SK-N-SH (cell line): ENCODE measurements at regions not wholly inside any gene's neighbourhood (a gene's known extent, or its start where the extent isn't known, plus 50 kb on each side); places are given as distances from the start of the nearest gene placed in this dataset.

Experiments
- CTCF ChIA-PET: fragments of 300-600, 350-600 bp; formaldehyde crosslinking; extraction: SDS; loops from one replicate; lab custom pipeline; 2021; lab: Yijun Ruan, JAX
- POLR2A ChIA-PET: fragments of 350-600 bp; sonication (Branson Sonifier 250); formaldehyde crosslinking; extraction: SDS; loops from one replicate; lab custom pipeline; 2020; ENCODE audit warnings: antibody characterized with exemption, inconsistent platforms; lab: Yijun Ruan, JAX
- DNase-seq: peaks from one replicate; pipeline ENCODE4 v3.0.0; 2012
- H2AFZ ChIP-seq: fragments of 200-600 bp; sonication (generic); 2 replicates; pipeline ENCODE4 v1.8.1; 2016; ENCODE audit warnings: antibody characterized with exemption, mild to moderate bottlenecking, low read depth
- H3F3A ChIP-seq: fragments of 200-600 bp; sonication (generic); replicated peaks from 2 replicates; pipeline ENCODE3; 2016; ENCODE audit warnings: antibody characterized with exemption, mild to moderate bottlenecking; ENCODE audit not compliant: insufficient read depth
- H3K27ac ChIP-seq, 2 experiments: fragments of 200-500 bp in 1 of 2; fragments of 200-600 bp in 1 of 2; sonication (Bioruptor generic) in 1 of 2; sonication (generic), shearing (Covaris generic) in 1 of 2; 2 replicates each; pipeline versions ENCODE4 v1.5.1 to v1.6.1; 2014 to 2016; ENCODE audit warnings: low read depth in 2 of 2, inconsistent platforms in 1 of 2, low read length in 1 of 2, mild to moderate bottlenecking in 1 of 2, mixed read lengths in 1 of 2
- H3K27me3 ChIP-seq: fragments of 200-600 bp; sonication (generic), shearing (Covaris generic); 2 replicates; pipeline ENCODE4 v1.6.1; 2016; ENCODE audit warnings: mixed run types; ENCODE audit not compliant: insufficient read depth
- H3K36me3 ChIP-seq, 2 experiments: fragments of 200-500 bp in 1 of 2; fragments of 200-600 bp in 1 of 2; sonication (Bioruptor generic) in 1 of 2; sonication (generic) in 1 of 2; replicated peaks in 1 of 2; 2 replicates each; pipeline versions ENCODE3 to v1.5.1; 2014 to 2016; ENCODE audit warnings: low read length in 1 of 2, mild to moderate bottlenecking in 1 of 2; ENCODE audit not compliant: insufficient read depth in 2 of 2, control insufficient read depth in 1 of 2
- H3K4me1 ChIP-seq, 2 experiments: fragments of 200-500 bp in 1 of 2; fragments of 200-600 bp in 1 of 2; sonication (Bioruptor generic) in 1 of 2; sonication (generic), shearing (Covaris generic) in 1 of 2; 2 replicates each; pipeline versions ENCODE4 v1.5.1 to v1.6.1; 2014 to 2016; ENCODE audit warnings: low read depth in 1 of 2, low read length in 1 of 2, mixed run types in 1 of 2; ENCODE audit not compliant: insufficient read depth in 2 of 2, control insufficient read depth in 1 of 2
- H3K4me2 ChIP-seq: fragments of 200-600 bp; sonication (generic), shearing (Covaris generic); 2 replicates; pipeline ENCODE4 v1.6.1; 2017; ENCODE audit warnings: mixed run types
- H3K4me3 ChIP-seq, 2 experiments: fragments of 200-500 bp in 1 of 2; fragments of 200-600 bp in 1 of 2; sonication (Bioruptor generic) in 1 of 2; sonication (generic), shearing (Covaris generic) in 1 of 2; 2 replicates each; pipeline versions ENCODE4 v1.5.1 to v1.8.1; 2014 to 2016; ENCODE audit warnings: low read depth in 2 of 2, inconsistent platforms in 1 of 2, low read length in 1 of 2, mild to moderate bottlenecking in 1 of 2, mixed read lengths in 1 of 2, moderate library complexity in 1 of 2
- H3K79me2 ChIP-seq: fragments of 200-600 bp; sonication (generic); 2 replicates; pipeline ENCODE4 v1.8.1; 2017; ENCODE audit warnings: mild to moderate bottlenecking; ENCODE audit not compliant: insufficient read depth
- H3K9ac ChIP-seq: fragments of 200-600 bp; sonication (generic); 2 replicates; pipeline ENCODE4 v1.6.1; 2017; ENCODE audit warnings: mixed run types
- H3K9me2 ChIP-seq: fragments of 200-600 bp; sonication (generic); 2 replicates; pipeline ENCODE4 v1.6.1; 2017; ENCODE audit warnings: mixed run types
- H3K9me3 ChIP-seq: fragments of 200-600 bp; sonication (generic); 2 replicates; pipeline ENCODE4 v1.6.1; 2017; ENCODE audit warnings: mixed run types, mild to moderate bottlenecking, moderate library complexity
- H4K20me1 ChIP-seq: fragments of 200-600 bp; sonication (generic); 2 replicates; pipeline ENCODE4 v1.6.1; 2017; ENCODE audit warnings: mild to moderate bottlenecking, mixed run types; ENCODE audit not compliant: insufficient read depth
- EP300 ChIP-seq, 2 experiments: IDR thresholded peaks; 2 replicates each; pipeline versions ENCODE4 v1.4.0 to v1.6.1; 2012; ENCODE audit warnings: borderline replicate concordance in 1 of 2, low read depth in 1 of 2, low read length in 1 of 2
- EZH2phosphoT487 ChIP-seq: fragments of 200-600 bp; sonication (generic); IDR thresholded peaks from 2 replicates; pipeline ENCODE4 v1.6.1; 2017; ENCODE audit warnings: low read depth, mixed run types, mild to moderate bottlenecking, antibody characterized with exemption, moderate library complexity, borderline replicate concordance
- FOXJ3 ChIP-seq: sonication (generic); formaldehyde crosslinking; IDR thresholded peaks from 2 replicates; pipeline ENCODE4 v1.5.1; 2020; ENCODE audit warnings: mild to moderate bottlenecking, missing genetic modification reagents
- FOXM1 ChIP-seq: IDR thresholded peaks from 2 replicates; pipeline ENCODE4 v1.4.0; 2012; ENCODE audit warnings: low read depth, mild to moderate bottlenecking
- GABPA ChIP-seq: IDR thresholded peaks from 2 replicates; pipeline ENCODE4 v1.4.0; 2012; ENCODE audit warnings: low read depth, mild to moderate bottlenecking
- GATA2 ChIP-seq: sonication (generic); formaldehyde crosslinking; IDR thresholded peaks from 2 replicates; pipeline ENCODE4 v1.5.0; 2020; ENCODE audit warnings: mild to moderate bottlenecking, missing genetic modification reagents
- MXI1 ChIP-seq: IDR thresholded peaks from 2 replicates; pipeline ENCODE4 v1.6.1; 2012; ENCODE audit warnings: mild to moderate bottlenecking, low read depth, low read length, improper control_type of control experiment
- NFIC ChIP-seq: IDR thresholded peaks from 2 replicates; pipeline ENCODE4 v1.4.0; 2012; ENCODE audit warnings: borderline replicate concordance
- POLR2AphosphoS5 ChIP-seq: IDR thresholded peaks from 2 replicates; pipeline ENCODE4 v1.6.1; 2012; ENCODE audit warnings: low read depth, low read length
- RAD21 ChIP-seq: IDR thresholded peaks from 2 replicates; pipeline ENCODE4 v1.6.1; 2012; ENCODE audit warnings: mild to moderate bottlenecking, low read length
- RCOR1 ChIP-seq: fragments of 150-350 bp; IDR thresholded peaks from 2 replicates; pipeline ENCODE4 v1.6.1; 2017; ENCODE audit warnings: antibody characterized with exemption, low read length
- RXRA ChIP-seq: IDR thresholded peaks from 2 replicates; pipeline ENCODE4 v1.4.0; 2012; ENCODE audit warnings: low read depth, mild to moderate bottlenecking, borderline replicate concordance
- SIN3A ChIP-seq: IDR thresholded peaks from 2 replicates; pipeline ENCODE4 v1.6.1; 2012; ENCODE audit warnings: low read depth, mild to moderate bottlenecking, low read length, moderate library complexity, borderline replicate concordance
- SMC3 ChIP-seq: IDR thresholded peaks from 2 replicates; pipeline ENCODE4 v1.6.1; 2012; ENCODE audit warnings: low read depth, low read length, improper control_type of control experiment
- YY1 ChIP-seq: IDR thresholded peaks from 2 replicates; pipeline ENCODE4 v1.4.0; 2012; ENCODE audit warnings: low read depth, mild to moderate bottlenecking
- WGBS: methylation state at CpG from one replicate; pipeline ENCODE4 v1.1.6; 2017; ENCODE audit warnings: low lambda C conversion rate; 5-methylcytosine and 5-hydroxymethylcytosine counted together
- TF ChIP-seq, protein P1 (sequence below): IDR thresholded peaks from 2 replicates; pipeline ENCODE4 v1.6.1; 2012; ENCODE audit warnings: mild to moderate bottlenecking, low read depth, low read length, moderate library complexity
- TF ChIP-seq, protein P2 (sequence below): IDR thresholded peaks from 2 replicates; pipeline ENCODE4 v1.4.0; 2012; ENCODE audit warnings: low read depth, borderline replicate concordance

DNA sequence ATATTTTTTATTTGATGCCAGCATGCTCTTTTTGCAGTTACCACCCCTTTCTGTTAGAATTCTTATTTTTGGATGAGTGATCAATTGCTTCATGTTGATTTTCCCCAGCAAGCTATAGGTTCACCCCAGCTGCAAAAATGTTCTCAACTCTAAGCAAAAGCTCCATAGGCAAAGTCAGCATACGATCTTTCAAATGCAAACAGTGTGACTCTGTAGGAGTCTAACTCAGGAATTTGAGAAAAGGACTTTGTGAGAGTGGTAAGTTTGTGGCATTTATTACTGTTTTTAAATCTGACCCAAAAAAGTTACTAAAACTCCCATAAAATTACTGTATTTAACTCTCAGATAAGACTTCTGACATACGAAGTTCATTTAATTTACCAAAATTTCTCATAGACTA is 134.9 kb upstream of the HSF2 start:
- Histone ChIP-seq H3K9ac (no peak overlapping the region), H3K36me3 (peaks cover 0 to 5% of the 10 kb centered on the region in 2 experiments), H3K79me2 (no peaks in the 10 kb centered on the region), H3K9me2 (no peaks in the 10 kb centered on the region), H3K9me3 (no peaks in the 10 kb centered on the region), H3F3A (no peaks in the 10 kb centered on the region), H4K20me1 (no peaks in the 10 kb centered on the region), H3K4me3 (no peak overlapping the region), H3K27ac (no peak overlapping the region), H3K27me3 (no peaks in the 10 kb centered on the region), H2AFZ (no peak overlapping the region), H3K4me2 (no peak overlapping the region), H3K4me1 (no peaks in the 10 kb centered on the region; a peak in 1 of 4 replicates)
- ChIA-PET POLR2A (no interaction called here), CTCF (no interaction called here)
- DNase-seq, result no peak
- 45% methylated on average over 2 of the region's 2 CpGs for WGBS
- TF ChIP-seq, protein P1, sequence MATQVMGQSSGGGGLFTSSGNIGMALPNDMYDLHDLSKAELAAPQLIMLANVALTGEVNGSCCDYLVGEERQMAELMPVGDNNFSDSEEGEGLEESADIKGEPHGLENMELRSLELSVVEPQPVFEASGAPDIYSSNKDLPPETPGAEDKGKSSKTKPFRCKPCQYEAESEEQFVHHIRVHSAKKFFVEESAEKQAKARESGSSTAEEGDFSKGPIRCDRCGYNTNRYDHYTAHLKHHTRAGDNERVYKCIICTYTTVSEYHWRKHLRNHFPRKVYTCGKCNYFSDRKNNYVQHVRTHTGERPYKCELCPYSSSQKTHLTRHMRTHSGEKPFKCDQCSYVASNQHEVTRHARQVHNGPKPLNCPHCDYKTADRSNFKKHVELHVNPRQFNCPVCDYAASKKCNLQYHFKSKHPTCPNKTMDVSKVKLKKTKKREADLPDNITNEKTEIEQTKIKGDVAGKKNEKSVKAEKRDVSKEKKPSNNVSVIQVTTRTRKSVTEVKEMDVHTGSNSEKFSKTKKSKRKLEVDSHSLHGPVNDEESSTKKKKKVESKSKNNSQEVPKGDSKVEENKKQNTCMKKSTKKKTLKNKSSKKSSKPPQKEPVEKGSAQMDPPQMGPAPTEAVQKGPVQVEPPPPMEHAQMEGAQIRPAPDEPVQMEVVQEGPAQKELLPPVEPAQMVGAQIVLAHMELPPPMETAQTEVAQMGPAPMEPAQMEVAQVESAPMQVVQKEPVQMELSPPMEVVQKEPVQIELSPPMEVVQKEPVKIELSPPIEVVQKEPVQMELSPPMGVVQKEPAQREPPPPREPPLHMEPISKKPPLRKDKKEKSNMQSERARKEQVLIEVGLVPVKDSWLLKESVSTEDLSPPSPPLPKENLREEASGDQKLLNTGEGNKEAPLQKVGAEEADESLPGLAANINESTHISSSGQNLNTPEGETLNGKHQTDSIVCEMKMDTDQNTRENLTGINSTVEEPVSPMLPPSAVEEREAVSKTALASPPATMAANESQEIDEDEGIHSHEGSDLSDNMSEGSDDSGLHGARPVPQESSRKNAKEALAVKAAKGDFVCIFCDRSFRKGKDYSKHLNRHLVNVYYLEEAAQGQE, result no peak
- TF ChIP-seq NFIC, result no peak
- TF ChIP-seq EP300 (IDR thresholded peaks at IDR 0.05; ENCODE audit: borderline replicate concordance in 1 of 2, low read depth in 1 of 2, low read length in 1 of 2), result no peak
- TF ChIP-seq RCOR1, result no peak
- TF ChIP-seq RAD21, result no peak

DNA sequence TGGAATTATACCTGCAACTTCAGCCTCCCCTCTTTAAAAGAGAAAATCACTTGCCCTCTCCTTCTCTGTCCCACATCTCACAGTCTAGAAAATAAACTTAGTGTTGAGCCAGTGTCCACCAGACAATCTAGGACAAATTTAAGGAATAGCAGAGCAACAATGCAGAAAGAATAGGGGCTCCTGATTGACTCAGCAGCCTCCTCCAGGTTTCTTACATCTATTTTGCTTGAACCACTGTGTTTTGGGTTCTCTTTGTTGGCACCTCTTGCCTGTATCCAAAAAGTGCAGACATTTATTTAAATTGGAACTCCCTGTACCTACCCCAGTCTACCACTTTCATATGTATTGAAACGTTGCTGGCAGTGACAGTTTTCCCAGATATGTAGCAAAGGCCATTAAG is 133.7 kb upstream of the HSF2 start:
- no peak overlapping the region for H2AFZ ChIP-seq
- TF ChIP-seq EZH2phosphoT487 (no peak), POLR2AphosphoS5 (no peak), YY1 (no peak), EP300 (IDR thresholded peaks at IDR 0.05; ENCODE audit: borderline replicate concordance in 1 of 2, low read depth in 1 of 2, low read length in 1 of 2) (no peak), FOXJ3 (no peak), SIN3A (no peak), FOXM1 (no peak), SMC3 (no peak), RAD21 (no peak), RCOR1 (no peak), MXI1 (no peak), NFIC (no peak), RXRA (no peak), GABPA (no peak), GATA2 (CRISPR knock-in tag) (no peak)
- TF ChIP-seq, protein P2, sequence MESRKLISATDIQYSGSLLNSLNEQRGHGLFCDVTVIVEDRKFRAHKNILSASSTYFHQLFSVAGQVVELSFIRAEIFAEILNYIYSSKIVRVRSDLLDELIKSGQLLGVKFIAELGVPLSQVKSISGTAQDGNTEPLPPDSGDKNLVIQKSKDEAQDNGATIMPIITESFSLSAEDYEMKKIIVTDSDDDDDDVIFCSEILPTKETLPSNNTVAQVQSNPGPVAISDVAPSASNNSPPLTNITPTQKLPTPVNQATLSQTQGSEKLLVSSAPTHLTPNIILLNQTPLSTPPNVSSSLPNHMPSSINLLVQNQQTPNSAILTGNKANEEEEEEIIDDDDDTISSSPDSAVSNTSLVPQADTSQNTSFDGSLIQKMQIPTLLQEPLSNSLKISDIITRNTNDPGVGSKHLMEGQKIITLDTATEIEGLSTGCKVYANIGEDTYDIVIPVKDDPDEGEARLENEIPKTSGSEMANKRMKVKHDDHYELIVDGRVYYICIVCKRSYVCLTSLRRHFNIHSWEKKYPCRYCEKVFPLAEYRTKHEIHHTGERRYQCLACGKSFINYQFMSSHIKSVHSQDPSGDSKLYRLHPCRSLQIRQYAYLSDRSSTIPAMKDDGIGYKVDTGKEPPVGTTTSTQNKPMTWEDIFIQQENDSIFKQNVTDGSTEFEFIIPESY, result no peak

More for the DNA sequence above, 133.7 kb upstream of the HSF2 start:
- Histone ChIP-seq H3K9me3 (no peaks in the 10 kb centered on the region), H4K20me1 (no peaks in the 10 kb centered on the region), H3K4me1 (no peaks in the 10 kb centered on the region; a peak in 1 of 4 replicates), H3K4me2 (no peak overlapping the region), H3F3A (no peaks in the 10 kb centered on the region), H3K27me3 (no peaks in the 10 kb centered on the region), H3K9me2 (no peaks in the 10 kb centered on the region), H3K9ac (no peak overlapping the region), H3K4me3 (no peak overlapping the region), H3K27ac (no peak overlapping the region), H3K79me2 (no peaks in the 10 kb centered on the region), H3K36me3 (peaks cover 0 to 5% of the 10 kb centered on the region in 2 experiments)
- POLR2A ChIA-PET, result no interaction called here
- CTCF ChIA-PET, result no interaction called here
- no peak for DNase-seq
- 14% methylated on average over 1 of the region's 1 CpG for WGBS
